HEK293T (cell line): ENCODE measurements at regions not wholly inside any gene's neighbourhood (a gene's known extent, or its start where the extent isn't known, plus 50 kb on each side); places are given as distances from the start of the nearest gene placed in this dataset.
"Not testable (repeated sequence)": the region's sequence is repeated elsewhere in the genome, so short reads cannot be mapped to it uniquely, and the experiment has no call there.

Experiments used
- CTCF ChIA-PET: fragments of 350-600 bp; formaldehyde crosslinking; extraction: SDS; loops from one replicate; lab custom pipeline; 2021; ENCODE audit warnings: antibody characterized with exemption, inconsistent platforms; lab: Yijun Ruan, JAX
- POLR2A ChIA-PET: fragments of 350-600 bp; formaldehyde crosslinking; extraction: SDS; loops from one replicate; lab custom pipeline; 2020; ENCODE audit warnings: antibody characterized with exemption, inconsistent platforms; lab: Yijun Ruan, JAX
- DNase-seq: peaks from one replicate; pipeline ENCODE4 v3.0.0; 2012; ENCODE audit warnings: mixed read lengths; ENCODE audit errors: extremely low spot score
- ARNT ChIP-seq: fragments of 450-650 bp; IDR thresholded peaks from 2 replicates; pipeline ENCODE4 v1.6.1; 2017; ENCODE audit warnings: mild to moderate bottlenecking
- BHLHE40 ChIP-seq: fragments of 450-650 bp; IDR thresholded peaks from 2 replicates; pipeline ENCODE4 v1.6.1; 2016; ENCODE audit warnings: mild to moderate bottlenecking, moderate library complexity, borderline replicate concordance
- CTBP1 ChIP-seq: fragments of 450-650 bp; IDR thresholded peaks from 2 replicates; pipeline ENCODE4 v1.6.1; 2016; ENCODE audit warnings: borderline replicate concordance
- ELF4 ChIP-seq: fragments of 450-650 bp; IDR thresholded peaks from 2 replicates; pipeline ENCODE4 v1.6.1; 2017; ENCODE audit warnings: antibody characterized with exemption
- FOXA1 ChIP-seq: fragments of 450-650 bp; IDR thresholded peaks from 2 replicates; pipeline ENCODE4 v1.6.1; 2016; ENCODE audit warnings: mild to moderate bottlenecking
- FOXK2 ChIP-seq: fragments of 450-650 bp; IDR thresholded peaks from 2 replicates; pipeline ENCODE4 v1.6.1; 2016; ENCODE audit warnings: mild to moderate bottlenecking
- FOXM1 ChIP-seq: fragments of 450-650 bp; IDR thresholded peaks from 2 replicates; pipeline ENCODE4 v1.6.1; 2017; ENCODE audit warnings: mild to moderate bottlenecking, borderline replicate concordance
- HDGF ChIP-seq: fragments of 450-650 bp; IDR thresholded peaks from 2 replicates; pipeline ENCODE4 v1.6.1; 2017; ENCODE audit warnings: antibody characterized with exemption, borderline replicate concordance
- L3MBTL2 ChIP-seq: fragments of 450-650 bp; conservative IDR thresholded peaks from 2 replicates; pipeline ENCODE4 v1.6.1; 2016; ENCODE audit warnings: mild to moderate bottlenecking
- LEF1 ChIP-seq: fragments of 450-650 bp; IDR thresholded peaks from 2 replicates; pipeline ENCODE4 v1.6.1; 2017; ENCODE audit warnings: mild to moderate bottlenecking, borderline replicate concordance
- NFRKB ChIP-seq: fragments of 450-650 bp; IDR thresholded peaks from 2 replicates; pipeline ENCODE4 v1.6.1; 2016; ENCODE audit warnings: mild to moderate bottlenecking, moderate library complexity
- PKNOX1 ChIP-seq: fragments of 450-650 bp; IDR thresholded peaks from 2 replicates; pipeline ENCODE4 v1.6.1; 2016
- SP1 ChIP-seq: fragments of 450-650 bp; IDR thresholded peaks from 2 replicates; pipeline ENCODE4 v1.6.1; 2017
- SUZ12 ChIP-seq: fragments of 450-650 bp; IDR thresholded peaks from 2 replicates; pipeline ENCODE4 v1.6.1; 2016; ENCODE audit warnings: mild to moderate bottlenecking
- TARDBP ChIP-seq: fragments of 450-650 bp; IDR thresholded peaks from 2 replicates; pipeline ENCODE4 v1.6.1; 2016
- ZNF384 ChIP-seq: fragments of 450-650 bp; IDR thresholded peaks from 2 replicates; pipeline ENCODE4 v1.6.1; 2016

GRCh38 chr9:73919712-73920111 lies 577.4 kb upstream of the RORB start:
- no peak for TF ChIP-seq ZNF384
- TF ChIP-seq PKNOX1 = no peak
- no peak for TF ChIP-seq L3MBTL2
- no peak for TF ChIP-seq SUZ12
- no peak for TF ChIP-seq SP1
- no peak for TF ChIP-seq BHLHE40
- TF ChIP-seq LEF1 = no peak
- TF ChIP-seq ELF4 = no peak
- TF ChIP-seq HDGF = no peak
- TF ChIP-seq CTBP1 = no peak
- TF ChIP-seq ARNT = no peak
- no peak for TF ChIP-seq TARDBP
- no peak for TF ChIP-seq NFRKB
- TF ChIP-seq FOXM1 = no peak
- no peak for TF ChIP-seq FOXK2
- DNase-seq = no peak
- ChIA-PET CTCF (no interaction called here), POLR2A (no interaction called here)

- ChIA-PET POLR2A (no interaction called here), CTCF (no interaction called here)
- no peak for TF ChIP-seq CTBP1
- TF ChIP-seq ELF4 = no peak
- no peak for TF ChIP-seq HDGF
- TF ChIP-seq BHLHE40 = no peak
- TF ChIP-seq SP1 = no peak
- TF ChIP-seq TARDBP = no peak
- no peak for TF ChIP-seq FOXK2
- no peak for TF ChIP-seq FOXM1
- no peak for TF ChIP-seq ARNT
- TF ChIP-seq LEF1 = no peak
- TF ChIP-seq PKNOX1 = no peak
- TF ChIP-seq ZNF384 = no peak
- TF ChIP-seq SUZ12 = no peak
- no peak for TF ChIP-seq FOXA1
- no peak for TF ChIP-seq NFRKB
- no peak for TF ChIP-seq L3MBTL2
Measured at GRCh38 chr9:73923796-73924195, 573.3 kb upstream of the RORB start.

GRCh38 chr9:73951147-73951546 lies 546.0 kb upstream of the RORB start:
- TF ChIP-seq FOXA1 (no peak), BHLHE40 (no peak), ELF4 (no peak), L3MBTL2 (no peak), FOXM1 (no peak), HDGF (no peak), SP1 (no peak), LEF1 (no peak), ARNT (no peak), SUZ12 (no peak), TARDBP (no peak), ZNF384 (no peak), NFRKB (no peak), CTBP1 (no peak), PKNOX1 (no peak), FOXK2 (no peak)
- POLR2A ChIA-PET = no interaction called here
- no peak for DNase-seq
- CTCF ChIA-PET = no interaction called here

More at GRCh38 chr9:73923796-73924195, 573.3 kb upstream of the RORB start:
- DNase-seq = no peak

- CTCF ChIA-PET = no interaction called here
- POLR2A ChIA-PET = no interaction called here
- TF ChIP-seq PKNOX1 (no peak), HDGF (no peak), FOXM1 (no peak), L3MBTL2 (no peak), BHLHE40 (no peak), SP1 (no peak)
- no peak for DNase-seq
Measured at GRCh38 chr9:73962792-73963191, 534.3 kb upstream of the RORB start.

GRCh38 chr9:73969936-73970335 lies 527.2 kb upstream of the RORB start:
- no peak for DNase-seq
- TF ChIP-seq FOXA1 (no peak), SUZ12 (no peak), CTBP1 (no peak), L3MBTL2 (no peak), ZNF384 (no peak), SP1 (no peak), TARDBP (no peak), PKNOX1 (no peak), FOXM1 (no peak), BHLHE40 (no peak), LEF1 (no peak), ELF4 (no peak), HDGF (no peak), ARNT (no peak), NFRKB (no peak), FOXK2 (no peak)
- ChIA-PET POLR2A (no interaction called here), CTCF (no interaction called here)

GRCh38 chr9:73976424-73976823 lies 520.7 kb upstream of the RORB start:
- DNase-seq, POLR2A ChIA-PET: not testable (repeated sequence)
- CTCF ChIA-PET = interaction anchor here (0.6 kb wide), 1 partner anchor 409 kb away, joined by 4 read pairs; no protein-coding TSS in a partner anchor
